GM19463 (cell line): ENCODE measurements at regions not wholly inside any gene's neighbourhood (a gene's known extent, or its start where the extent isn't known, plus 50 kb on each side); places are given as distances from the start of the nearest gene placed in this dataset.

Experiments used
- ATAC-seq: cut with Tn5 transposase; IDR thresholded peaks from one replicate; pipeline ENCODE4 v1.9.1; 2021; ENCODE audit warnings: mild to moderate bottlenecking, moderate library complexity; ENCODE audit not compliant: unreplicated experiment

DNA sequence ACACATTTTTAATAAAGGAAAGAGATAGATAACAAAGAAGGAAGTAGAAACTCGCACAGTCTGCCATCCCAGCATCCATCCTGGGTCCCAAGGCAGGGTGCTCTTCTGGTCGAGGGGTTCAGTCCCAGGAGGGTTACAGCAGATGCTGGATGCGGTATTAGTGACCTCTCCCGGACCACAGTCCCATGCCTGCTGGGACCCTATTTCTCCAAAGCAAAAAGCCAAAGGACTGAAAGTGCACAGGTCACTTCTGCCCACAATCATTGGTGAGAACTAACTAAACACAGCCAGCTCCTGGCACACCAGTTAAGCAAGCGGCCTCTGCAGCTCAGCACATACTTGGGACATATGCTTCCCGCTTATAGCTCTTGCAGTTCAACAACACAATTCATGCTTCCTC is 96.1 kb upstream of the HABP2 start:
- no peak for ATAC-seq

DNA sequence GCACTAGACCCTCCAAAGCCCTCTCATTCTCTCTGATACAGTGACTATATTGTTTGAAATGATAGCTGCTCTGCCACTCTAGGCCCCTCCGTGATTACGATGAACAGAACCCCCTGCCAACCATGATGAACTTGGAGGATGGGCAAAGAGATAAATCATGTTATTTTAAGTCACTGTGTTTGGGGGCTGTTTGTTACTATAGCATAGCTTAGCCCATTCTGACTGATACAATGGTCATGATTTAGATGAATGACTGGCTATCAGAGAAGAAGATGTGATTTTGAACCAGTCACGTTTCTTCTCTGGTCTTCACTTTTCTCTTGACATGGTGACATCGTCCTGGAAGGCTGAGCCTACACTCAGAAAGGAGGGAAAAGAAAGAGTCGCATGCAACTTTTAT is 95.4 kb upstream of the HABP2 start:
- no peak for ATAC-seq

- ATAC-seq, result no peak
These were observed 94.4 kb upstream of the HABP2 start for GRCh38 chr10:113458451-113458850.

GRCh38 chr10:113458944-113459343 is 93.9 kb upstream of the HABP2 start:
- no peak for ATAC-seq

DNA sequence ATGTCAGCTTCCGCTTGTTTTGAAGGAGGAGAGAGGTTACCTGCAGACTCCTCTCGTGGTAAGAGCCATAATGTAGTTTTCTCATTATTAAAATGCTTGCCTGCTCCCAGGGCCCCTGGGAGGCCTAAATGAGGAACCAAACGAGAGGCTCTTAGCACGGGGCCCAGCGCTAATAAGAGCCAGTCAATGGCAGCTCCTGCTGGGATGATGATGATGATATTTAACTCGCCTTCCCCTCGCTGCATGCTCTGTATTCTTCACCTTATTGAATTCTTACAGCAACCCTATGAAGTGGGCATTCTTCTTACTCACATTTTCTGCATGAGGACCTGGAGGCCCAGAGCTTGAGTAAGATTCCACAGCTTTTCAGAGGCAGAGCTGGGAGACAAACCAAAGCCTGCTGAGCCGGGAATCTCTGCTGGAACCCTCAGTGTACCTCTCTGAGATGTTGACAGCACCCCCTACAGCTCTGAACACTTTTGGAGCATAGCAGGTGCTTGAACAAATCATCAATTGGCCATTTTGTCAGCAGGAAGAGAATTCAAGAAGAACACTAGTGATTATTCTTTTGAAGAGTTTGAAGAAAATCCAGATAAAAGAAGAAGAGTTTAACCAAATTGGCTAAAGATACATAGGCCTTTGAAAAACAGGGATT is 93.1 kb upstream of the HABP2 start:
- ATAC-seq, result no peak

- ATAC-seq, result no peak
These were observed 89.8 kb upstream of the HABP2 start for GRCh38 chr10:113463083-113463482.

GRCh38 chr10:113463777-113464176 is 89.1 kb upstream of the HABP2 start:
- ATAC-seq, result no peak

DNA sequence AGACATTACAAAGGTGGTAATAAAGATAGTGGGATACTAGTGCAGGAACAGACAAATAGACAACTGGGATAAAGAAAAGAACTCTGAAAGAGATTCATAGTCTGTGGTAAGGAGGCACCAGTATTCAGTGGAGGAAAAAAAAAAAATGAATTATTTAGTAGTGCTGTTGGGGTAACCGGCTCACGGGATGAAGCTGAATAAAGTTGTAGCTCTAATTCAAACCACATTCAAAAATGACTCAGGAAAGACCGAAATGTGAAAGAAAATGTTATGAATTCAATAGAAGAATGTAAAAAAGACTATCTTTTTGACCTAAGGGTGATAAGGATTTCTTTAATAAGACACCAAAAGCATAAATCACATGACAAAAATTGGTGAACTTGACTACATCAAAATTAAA is 83.1 kb upstream of the HABP2 start:
- ATAC-seq, result no peak

DNA sequence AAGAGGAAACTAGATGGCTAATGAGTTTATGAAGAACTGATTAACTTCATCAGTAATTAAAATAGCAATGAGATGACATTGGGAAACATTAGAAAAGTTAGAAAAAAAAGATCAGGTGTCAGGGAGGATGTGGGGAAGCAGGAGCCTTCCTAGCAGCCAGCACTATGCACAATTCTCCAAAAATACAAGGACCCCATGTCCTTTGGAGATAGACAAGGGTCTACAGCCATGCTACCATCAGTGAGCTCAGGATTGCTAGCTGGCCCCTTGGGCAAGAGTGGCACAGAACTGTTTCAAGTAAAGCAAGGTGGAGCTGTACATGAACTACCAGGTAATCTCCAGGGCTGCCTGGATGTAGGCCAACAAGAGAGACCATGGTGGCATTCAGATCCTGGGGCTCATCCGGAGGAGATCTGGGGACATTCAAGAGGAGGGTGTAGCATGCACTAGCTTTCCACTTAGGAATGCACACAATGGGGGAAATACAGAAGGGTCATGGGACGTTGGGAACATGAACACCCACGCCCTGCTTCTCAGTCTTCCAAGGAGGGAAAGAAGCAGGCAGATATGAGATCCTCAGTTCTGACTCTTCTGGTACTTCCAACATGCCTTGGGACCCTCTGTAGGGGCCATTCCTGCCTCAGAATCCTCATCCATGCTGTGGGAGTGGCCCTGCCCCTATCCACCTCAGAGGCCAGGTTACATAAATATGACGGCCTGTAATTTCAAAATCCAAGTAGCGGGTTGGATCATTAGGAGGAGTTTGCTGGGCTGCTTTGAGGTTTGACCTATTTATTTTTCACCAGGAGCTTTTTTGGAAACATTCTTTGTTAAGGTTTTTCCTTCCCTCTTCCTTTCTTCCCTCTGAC is 82.2 kb upstream of the HABP2 start:
- ATAC-seq, result no peak

GRCh38 chr10:113471241-113471996 is 81.4 kb upstream of the HABP2 start:
- ATAC-seq, result no peak

DNA sequence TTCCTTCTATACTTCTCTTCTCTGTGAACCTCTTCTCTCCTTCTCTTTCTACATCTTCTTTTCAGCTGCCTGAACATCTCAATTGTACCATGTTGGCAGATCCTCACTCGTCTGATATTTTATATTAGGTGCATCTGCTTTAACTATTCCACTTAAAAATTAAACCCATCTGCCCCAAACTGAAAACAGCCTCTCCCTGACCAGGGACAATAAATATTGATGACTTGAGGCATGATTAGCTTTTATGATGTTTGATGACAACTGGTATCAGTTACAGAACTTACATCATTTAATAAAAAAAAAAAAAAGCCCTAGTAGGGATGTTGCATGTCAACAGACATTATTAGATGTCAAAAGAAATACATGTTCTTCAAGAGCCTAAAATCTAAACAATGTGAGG is 79.8 kb upstream of the HABP2 start:
- ATAC-seq, result no peak

GRCh38 chr10:113473851-113474250 is 79.0 kb upstream of the HABP2 start:
- ATAC-seq, result no peak

- ATAC-seq, result no peak
These were observed 78.1 kb upstream of the HABP2 start for GRCh38 chr10:113474752-113475151.

DNA sequence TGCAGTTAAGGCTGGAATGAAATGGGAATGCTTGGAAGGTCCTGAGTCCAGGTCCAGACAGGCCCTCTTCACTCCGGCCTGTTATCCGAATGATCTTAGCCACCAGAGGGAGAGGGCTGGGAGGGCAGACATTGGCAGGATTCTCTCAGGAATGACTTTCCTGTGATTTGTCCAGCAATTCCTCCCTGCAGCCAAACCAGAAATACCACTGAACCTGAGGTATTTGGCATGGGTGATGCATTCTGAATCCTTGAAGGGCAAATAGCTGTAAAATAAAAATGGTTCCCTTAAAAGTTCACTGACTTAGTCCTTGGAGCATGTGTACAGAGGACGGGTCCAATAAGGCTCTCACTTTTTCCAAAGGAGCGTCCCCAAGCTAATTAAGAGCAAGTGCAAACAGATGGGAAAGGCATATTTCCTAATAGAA is 77.5 kb upstream of the HABP2 start:
- ATAC-seq, result no peak

- ATAC-seq, result no peak
These were observed 76.7 kb upstream of the HABP2 start for GRCh38 chr10:113476191-113476590.

GRCh38 chr10:113476673-113477072 is 76.2 kb upstream of the HABP2 start:
- no peak for ATAC-seq

DNA sequence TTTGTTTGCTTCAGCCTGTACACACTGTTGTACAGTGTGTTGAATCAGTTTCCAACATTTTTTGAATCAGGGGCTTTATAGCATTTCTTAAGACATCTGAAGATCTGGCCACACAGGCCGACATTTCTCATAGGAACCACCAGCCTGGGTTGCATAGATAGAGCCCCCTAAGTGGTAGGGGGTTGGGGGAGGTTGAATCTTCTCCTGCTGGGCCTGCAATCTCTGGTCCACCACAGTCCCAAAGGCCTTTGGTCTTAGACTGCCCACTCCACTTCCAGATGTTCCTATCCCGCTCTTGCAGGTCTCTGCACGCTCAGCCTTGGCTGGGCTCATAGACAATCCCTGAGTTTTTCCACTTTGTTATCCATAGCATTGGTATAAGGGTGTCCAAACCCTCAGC is 75.4 kb upstream of the HABP2 start:
- no peak for ATAC-seq

GRCh38 chr10:113479346-113480080 is 73.3 kb upstream of the HABP2 start:
- ATAC-seq, result no peak

DNA sequence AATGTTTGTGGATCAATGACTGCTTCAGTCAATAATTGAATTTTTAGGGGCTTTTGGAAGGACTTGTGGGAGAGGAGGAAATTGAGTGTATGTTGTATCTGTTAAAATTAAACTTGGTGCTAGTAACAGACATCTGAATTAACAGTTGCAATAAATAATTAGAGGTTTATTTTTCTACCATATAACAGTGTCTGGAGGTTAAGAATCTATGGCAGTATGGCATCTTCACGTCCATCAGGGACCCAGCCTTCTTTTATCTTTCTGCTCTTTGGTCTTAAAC is 72.8 kb upstream of the HABP2 start:
- ATAC-seq, result no peak

DNA sequence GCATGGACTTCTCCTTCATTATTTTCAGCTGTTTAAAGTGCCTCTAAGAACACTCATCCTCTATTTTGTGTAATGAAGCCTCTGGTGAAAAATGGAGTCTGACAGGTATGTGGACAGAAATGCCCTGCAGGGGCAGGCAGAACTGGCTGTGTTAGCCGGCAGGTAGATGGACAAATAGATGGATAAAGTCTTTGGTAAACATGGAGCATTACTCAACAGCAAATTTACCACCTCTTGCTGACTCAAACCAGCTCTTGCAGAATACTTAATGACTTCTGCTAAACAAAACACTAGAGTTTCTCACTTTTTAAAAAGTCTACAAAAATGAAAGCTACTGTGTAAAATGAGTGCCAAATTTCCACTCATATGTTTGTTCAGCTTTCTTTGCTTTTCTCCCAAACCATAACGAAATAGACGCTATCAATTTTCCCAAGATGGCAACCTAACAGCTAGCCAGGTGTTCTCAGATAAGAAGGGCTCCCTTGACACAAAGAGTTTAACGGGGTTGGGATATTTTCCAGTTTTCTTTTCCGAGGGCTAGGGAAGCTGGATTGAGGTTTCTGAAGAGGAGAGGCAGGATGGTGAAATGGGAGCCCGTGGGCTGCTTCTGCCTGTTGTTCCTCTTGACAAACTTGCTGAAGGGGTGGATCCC is 71.9 kb upstream of the HABP2 start:
- no peak for ATAC-seq

DNA sequence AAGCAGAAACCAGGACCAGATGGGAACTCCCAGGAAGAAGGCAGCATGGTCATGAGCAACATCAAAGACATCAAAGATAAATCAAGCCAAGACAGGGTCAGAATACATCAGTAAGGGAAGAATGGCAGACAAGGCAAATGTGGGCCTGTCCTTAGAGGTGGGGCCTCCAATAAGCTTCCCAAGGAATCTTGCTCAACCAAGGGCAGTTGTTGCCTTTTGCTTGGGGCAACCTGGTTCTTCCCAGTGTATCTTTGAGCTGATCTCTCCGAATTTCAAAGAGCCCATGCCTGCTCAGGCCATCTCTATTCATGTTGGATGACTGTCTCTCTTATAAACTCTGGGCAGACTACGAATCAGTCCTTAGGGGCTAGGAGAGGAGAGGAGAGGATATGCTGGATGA is 68.4 kb upstream of the HABP2 start:
- no peak for ATAC-seq
